ENCODE measurements at regions not wholly inside any gene's neighbourhood (a gene's known extent, or its start where the extent isn't known, plus 50 kb on each side); places are given as distances from the start of the nearest gene placed in this dataset.
"Not testable (repeated sequence)": the region's sequence is repeated elsewhere in the genome, so short reads cannot be mapped to it uniquely, and the experiment has no call there.

- TF ChIP-seq CTCF, POLR2A (IDR thresholded peaks at IDR 0.05): not testable (repeated sequence)
Measured at GRCh38 chr5:6072488-6072887, 305.9 kb downstream of the MED10 start.

All from Peyer's patch (tissue), 4 donors.